Activated naive CD8-positive, alpha-beta T cell treated with anti-CD3 and anti-CD28 coated beads, Interleukin-2, amount 50 U/mL, for 16 hours (primary cell): ENCODE measurements at regions not wholly inside any gene's neighbourhood (a gene's known extent, or its start where the extent isn't known, plus 50 kb on each side); places are given as distances from the start of the nearest gene placed in this dataset.

ENCODE experiments used
- DNase-seq: peaks from one replicate; pipeline ENCODE4 v3.0.0-alpha.2; 2020; ENCODE audit warnings: low read depth, low spot score

DNA sequence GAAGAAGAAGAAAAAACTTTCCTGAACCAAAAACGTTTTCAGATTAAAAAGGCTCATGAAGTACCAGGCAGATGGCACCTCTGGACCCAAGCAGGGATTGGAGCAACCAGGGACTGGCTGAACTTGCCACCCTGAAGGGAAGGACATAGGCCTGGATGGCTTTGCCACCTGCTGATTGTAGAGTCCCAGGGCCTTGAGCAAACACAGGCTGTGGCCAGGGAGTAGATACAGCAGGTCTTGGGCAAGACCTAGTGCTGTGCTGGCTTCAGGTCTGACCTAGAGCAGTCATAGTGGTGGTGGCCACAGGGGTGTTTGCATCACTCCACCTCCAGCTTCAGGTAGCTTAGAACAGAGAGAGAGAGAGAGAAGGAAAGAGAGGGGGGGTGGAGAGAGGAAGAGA is 176.7 kb upstream of the FOXN2 start:
- no peak for DNase-seq

DNA sequence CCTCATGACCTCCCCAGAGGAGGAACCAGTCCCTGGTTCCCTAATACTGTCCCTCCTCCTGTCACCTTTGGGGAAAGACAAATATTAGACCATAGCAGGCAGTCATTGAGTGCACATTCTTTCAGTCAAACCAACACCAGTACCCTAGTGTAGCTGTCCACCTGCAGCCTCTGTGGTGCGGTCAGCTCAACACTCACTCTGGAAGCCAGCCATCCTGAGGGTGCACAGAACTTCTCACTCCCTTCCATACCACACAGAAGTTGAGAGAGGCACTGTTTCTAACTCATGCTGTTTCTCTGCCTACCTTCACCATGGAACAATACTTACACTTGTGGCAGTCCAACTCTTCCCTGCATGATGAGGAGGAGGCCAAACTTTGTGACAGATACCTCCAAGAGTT is 175.6 kb upstream of the FOXN2 start:
- no peak for DNase-seq

DNA sequence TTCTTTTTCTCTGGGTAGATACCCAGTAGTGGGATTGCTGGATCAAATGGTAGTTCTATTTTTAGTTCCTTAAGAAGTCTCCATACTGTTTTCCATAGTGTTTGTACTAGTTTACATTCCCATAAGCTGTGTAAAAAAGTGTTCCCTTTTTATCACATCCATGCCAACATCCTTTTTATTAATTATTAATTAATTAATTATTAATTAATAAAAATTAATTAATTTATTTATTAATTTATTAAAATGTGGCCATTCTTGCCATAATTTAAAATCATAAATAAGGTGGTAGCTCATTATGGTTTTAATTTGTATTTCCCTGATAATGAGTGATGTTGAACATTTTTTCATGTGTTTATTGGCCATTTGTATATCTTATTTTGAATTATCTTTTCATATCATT is 173.9 kb upstream of the FOXN2 start:
- DNase-seq, result no peak

GRCh38 chr2:48144777-48145176 is 169.7 kb upstream of the FOXN2 start:
- DNase-seq, result no peak

- DNase-seq, result no peak
Measured at GRCh38 chr2:48145845-48146452, 168.5 kb upstream of the FOXN2 start.

GRCh38 chr2:48146552-48146951 is 167.9 kb upstream of the FOXN2 start:
- no peak for DNase-seq

- no peak for DNase-seq
Measured at GRCh38 chr2:48147719-48148118, 166.8 kb upstream of the FOXN2 start.

- no peak for DNase-seq
Measured at GRCh38 chr2:48148841-48149430, 165.5 kb upstream of the FOXN2 start.

- no peak for DNase-seq
Measured at GRCh38 chr2:48157150-48157549, 157.3 kb upstream of the FOXN2 start.

- no peak for DNase-seq
Measured at GRCh38 chr2:48161628-48162027, 152.9 kb upstream of the FOXN2 start.

DNA sequence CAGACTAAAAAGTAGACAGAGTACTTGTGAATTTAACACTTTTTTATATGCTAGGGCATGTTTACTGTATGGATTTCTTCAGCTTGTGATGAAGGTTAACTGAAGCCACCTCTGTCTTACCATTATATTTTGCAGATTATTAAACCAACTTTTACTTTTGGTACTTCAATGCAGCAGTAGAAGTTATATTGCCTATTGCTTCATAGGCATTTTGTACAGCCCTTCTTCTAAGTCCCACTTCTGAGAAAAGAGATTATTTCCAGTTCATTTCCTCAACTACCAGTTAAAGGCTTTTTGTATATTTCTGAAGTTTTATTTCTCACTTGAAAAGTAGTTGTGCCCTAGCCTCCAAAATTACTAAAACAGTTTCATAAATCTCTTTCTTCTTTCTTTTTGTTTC is 151.7 kb upstream of the FOXN2 start:
- no peak for DNase-seq

DNA sequence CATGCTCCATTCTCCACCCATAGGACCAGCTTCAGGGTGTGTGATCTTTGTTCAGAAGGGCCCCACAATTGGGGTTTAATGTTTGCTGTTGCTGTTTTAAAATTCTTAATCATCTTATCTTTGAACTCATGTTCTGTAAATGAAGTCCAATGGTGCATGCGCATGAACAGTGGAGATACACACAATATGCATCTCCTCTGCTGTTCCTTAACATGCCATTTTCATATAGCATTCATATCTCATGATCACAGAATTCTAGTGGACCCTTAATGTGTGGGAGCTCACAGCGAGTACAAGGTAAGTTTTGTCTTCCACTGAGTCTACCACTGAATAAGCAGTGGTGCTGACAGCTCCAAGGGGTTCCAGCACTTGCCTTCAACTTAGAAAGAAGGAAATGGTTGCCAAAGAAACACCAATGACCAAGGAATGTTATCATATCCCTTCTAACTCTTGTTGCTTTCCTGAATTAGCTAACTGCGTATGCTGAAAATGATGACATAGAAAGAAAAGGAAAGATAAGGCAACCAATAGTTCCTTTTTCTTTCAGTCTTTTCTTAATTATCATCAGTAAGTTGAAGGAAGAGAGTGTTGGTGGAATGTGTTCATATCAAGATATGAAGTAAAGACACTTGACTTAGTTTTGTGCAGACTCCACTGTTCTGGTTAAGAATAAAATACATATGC is 149.3 kb upstream of the FOXN2 start:
- no peak for DNase-seq

GRCh38 chr2:48169141-48169592 is 145.3 kb upstream of the FOXN2 start:
- no peak for DNase-seq

DNA sequence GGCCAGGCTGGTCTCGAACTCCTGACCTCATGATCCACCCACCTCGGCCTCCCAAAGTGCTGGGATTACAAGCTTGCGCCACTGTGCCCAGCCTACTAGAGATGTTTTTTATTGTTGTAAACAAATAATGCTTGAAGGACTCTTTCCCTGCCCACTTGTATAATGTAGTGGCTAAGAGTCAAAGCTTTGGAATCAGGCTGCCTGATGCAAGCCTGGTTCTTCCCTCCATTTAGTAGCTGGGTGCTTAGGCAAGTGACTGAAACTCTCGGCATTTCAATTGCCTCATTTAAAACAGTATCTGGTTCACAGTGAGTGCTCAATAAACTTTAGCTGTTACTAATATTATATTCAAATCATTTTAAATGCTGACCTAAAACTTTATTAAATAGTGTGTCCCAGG is 144.2 kb upstream of the FOXN2 start:
- no peak for DNase-seq

- DNase-seq, result no peak
Measured at GRCh38 chr2:48173141-48173540, 141.3 kb upstream of the FOXN2 start.

DNA sequence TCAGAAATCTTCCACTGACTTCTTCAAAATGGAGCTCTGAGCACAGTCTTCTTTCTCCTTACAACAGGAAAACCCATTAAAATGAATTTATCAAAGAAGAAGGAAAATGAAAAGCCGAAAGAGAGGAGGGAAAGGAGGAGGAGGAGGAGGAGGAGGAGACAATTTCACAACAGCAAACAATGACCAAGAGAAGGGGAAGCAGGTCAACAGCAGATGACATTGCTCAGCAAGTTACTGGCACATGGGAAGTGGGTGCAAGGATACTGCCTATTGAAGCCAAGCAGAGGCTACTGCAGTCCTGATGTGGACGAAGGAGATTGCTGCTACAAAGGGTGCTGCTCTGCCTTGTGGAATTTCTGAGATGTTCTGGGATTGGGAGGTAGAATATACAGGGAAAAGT is 140.0 kb upstream of the FOXN2 start:
- DNase-seq, result no peak

- DNase-seq, result no peak
Measured at GRCh38 chr2:48175254-48175653, 139.2 kb upstream of the FOXN2 start.

GRCh38 chr2:48175656-48176055 is 138.8 kb upstream of the FOXN2 start:
- no peak for DNase-seq

DNA sequence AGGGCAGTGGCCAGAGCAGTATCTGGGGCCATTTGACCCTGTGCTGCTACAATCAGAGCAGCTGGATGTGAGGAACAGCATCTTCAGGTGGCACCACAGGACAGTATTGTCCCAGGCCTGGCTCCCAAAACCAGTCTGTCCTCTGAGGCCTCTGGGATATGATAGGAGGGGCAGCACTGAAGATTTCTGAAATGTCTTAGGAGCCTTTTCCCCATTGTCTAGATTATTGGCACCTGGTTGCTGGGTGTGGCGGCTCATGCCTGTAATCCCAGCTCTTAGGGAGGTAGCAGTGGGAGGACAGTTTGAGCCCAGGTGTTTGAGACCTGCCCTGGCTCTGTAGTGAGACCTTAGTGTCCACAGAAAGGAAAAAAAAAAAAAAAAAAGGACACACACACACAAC is 137.6 kb upstream of the FOXN2 start:
- DNase-seq, result no peak

DNA sequence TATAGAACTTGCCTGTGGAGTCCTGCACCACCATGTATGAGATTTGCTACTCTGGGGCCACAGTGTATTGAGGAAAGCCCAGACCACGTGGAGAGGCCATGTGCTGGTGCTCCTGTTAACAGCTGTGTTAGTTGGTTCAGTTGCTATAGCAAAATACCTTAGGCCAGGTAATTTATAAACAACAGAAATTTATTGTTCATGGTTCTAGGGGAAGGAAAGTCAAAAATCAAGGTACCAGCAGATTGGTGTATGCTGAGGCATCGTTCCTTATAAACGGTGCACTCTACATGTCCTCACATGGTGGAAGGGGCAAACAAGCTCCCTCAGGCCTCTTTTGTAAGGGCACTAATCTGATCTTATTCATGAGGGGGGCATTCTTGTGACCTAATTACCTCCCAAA is 135.9 kb upstream of the FOXN2 start:
- no peak for DNase-seq

DNA sequence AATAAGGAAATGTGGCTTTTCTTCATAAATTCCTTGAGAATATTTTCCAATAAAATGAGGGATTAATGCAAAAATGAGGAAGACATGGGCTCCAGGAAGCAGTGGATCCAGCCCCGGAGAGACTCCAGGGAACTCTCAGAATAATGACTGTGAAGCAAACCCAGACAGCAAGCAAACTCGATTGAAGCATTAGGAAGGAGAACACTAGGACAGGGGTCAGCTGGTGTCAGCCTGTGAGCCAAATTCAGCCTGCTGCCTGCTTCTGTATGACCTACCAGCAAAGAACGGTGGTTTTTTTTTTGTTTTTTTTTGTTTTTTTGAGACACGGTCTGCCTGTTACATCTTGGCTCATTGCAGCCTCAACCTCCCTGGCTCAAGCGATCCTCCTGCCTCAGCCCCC is 133.9 kb upstream of the FOXN2 start:
- DNase-seq, result no peak

- no peak for DNase-seq
Measured at GRCh38 chr2:48183276-48183675, 131.2 kb upstream of the FOXN2 start.

- DNase-seq, result no peak
Measured at GRCh38 chr2:48183991-48184390, 130.5 kb upstream of the FOXN2 start.
